NCI-H748 treated with DMSO at 0.1 percent for 48 hours (cell line): ENCODE measurements at regions not wholly inside any gene's neighbourhood (a gene's known extent, or its start where the extent isn't known, plus 50 kb on each side); places are given as distances from the start of the nearest gene placed in this dataset.

Source experiments
- DNase-seq: peaks from one replicate; lab custom pipeline; 2025; lab: John Stamatoyannopoulos, UW

GRCh38 chr6:22027040-22027725, 269.7 kb downstream of the PRL start:
- DNase-seq: no peak

DNA sequence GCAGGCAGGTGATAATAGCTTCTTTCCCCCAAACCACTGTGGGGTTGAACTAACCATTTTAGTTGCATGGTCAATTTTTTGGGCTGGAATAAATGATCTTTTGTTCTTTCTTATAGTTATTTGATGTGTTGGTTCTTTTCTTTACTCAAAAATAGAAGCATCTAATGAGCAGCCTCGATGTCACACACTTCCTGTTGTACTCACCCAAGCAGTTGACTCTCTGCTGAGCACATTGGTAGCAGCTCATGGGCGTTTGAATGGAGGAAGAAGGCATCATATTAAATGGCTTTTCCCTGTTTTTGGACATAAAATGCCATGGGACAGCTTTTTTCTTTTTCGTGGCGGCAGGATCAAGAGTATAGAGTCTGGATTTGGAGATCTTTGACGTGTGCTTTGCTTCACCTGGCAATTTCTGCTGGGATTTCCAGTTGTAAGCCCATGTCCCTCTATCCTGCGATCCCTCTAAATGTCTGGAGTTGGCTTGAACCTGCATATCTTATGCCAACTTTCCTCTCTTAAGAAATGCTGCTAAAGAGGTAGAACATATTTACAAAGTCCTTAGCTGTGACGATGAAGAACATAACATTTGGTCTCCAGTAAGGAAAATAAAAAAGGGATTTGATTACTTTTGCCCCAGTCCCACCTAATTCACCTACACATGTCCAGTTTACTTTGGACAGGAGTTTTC, 268.3 kb downstream of the PRL start:
- DNase-seq: no peak

DNA sequence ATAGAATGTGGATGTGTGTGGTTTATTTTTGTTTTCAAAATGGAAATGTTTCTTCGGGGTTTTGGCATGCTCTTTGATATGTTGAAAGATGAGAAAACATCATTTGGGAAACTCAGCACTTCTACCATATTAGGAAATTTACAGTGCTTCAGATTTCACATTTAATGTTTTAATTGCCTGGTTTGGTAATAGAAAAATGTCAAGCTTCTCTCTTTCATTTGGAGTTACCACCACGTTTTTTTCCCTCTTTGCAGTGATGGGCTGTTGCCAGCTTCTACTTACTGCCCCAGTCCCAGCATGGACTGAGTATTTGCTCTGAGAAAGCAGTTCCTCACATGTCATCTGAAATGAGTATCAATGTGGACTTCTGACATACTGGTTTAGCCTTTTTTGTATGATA, 267.7 kb downstream of the PRL start:
- DNase-seq: no peak

GRCh38 chr6:22030730-22031619, 265.9 kb downstream of the PRL start:
- no peak for DNase-seq

DNA sequence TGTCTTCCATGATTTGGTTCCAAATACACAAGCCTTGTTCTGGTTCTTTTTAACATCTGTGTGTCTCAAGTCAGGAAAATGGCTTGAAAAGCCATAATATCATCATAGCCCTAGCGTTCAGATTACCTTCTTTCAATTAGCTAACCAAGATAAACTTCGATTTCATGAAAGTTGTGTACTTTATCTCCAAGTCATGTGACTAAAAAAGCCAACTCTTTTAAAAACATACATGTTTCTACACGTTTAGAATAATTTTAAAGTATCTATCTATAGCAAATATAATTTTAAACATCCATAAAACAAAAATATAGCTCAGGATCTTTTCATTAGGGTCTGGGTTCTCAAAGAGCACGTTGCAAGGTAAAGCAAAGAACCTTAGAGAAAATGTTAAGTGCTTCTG, 261.1 kb downstream of the PRL start:
- DNase-seq: no peak

DNA sequence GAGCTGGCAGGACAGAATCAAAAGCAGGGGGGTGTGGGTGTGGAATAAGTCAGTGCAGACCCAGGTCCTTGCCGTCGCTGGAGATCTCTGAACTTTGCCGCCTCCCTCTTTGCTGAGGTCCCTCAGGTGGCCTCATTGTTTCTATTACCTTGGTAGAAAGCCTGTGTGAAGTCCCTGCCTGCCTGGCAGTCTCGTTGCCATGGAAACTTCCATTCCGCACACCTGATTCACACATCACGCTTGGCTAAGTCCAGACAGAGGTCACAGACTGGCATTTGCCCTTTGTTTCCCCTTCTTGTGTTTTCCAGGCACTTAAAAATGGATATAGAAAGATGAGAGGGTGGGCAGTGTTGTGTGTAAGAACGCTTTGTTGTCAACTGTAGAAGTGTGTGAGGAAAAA, 260.6 kb downstream of the PRL start:
- DNase-seq: peak; percentile 89

DNA sequence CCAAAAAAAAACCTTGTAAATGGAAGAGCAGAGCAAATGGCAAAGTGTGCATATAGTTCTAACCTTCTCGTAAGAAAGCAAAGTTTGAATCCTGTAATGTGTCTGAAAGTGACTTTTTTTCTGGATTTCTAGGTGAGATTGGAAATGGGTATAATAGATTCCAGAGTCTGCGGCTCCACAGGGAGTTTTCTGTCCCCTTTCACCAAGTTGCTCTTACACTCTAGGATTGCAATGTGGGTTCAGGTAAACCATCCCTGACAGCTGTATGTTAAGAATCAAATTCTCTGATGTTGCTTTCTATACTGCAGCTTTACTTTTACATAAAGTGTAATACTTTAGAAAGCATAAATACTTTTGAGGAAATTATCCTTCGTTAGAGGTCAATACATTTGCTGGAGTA, 260.1 kb downstream of the PRL start:
- no peak for DNase-seq

GRCh38 chr6:22041797-22042480, 254.9 kb downstream of the PRL start:
- DNase-seq: no peak

DNA sequence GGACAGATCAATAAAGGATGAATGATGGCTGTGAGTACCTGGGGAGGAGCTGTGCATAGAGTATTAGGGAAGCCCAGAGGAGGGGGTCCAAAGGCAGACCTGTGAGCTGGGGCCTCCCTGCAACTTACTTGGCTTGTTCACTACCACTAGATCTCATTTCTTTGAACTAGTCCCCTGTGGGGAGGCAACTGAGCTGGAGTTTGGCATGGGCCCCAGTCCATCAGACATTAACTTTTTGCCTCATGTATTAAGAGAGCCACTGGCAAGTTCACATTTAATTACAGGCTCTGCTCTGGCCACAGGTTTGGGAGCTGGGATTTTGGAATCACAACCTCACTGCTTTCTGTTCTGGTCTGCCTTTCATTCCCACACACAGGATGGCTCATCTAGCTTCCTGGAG, 254.1 kb downstream of the PRL start:
- DNase-seq: no peak

DNA sequence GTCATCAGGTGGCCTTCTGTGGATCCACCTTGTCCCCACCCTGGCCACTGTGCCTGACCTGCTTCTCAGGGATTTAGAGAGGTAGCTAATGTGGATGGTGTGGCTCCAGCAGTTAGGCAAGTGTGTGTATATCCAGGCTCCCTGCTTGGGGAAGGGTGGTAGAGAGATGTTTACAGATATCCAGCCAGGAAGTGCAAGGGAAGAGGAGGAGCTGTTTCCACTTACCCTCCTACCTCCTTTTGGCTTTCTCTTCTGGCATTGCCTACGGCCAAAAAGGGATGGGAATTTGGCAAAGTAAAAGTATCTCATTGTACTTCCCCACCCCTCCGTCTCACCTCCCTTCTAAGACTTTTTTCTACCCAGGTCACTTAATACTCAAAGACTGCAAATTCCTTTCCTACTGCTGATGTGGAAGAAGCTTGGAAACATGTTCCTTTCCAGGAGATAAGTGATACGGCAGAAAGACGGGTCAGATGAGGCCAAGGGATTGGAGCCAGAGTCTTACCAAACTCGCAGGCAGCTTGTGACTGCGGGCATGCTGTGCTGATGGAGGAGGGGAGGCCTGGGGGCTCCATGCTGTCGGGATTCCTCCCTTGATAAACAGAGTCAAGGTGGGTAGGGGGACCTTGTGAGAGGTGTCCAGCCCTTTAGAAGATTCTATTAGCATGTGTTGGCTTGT, 253.4 kb downstream of the PRL start:
- no peak for DNase-seq

DNA sequence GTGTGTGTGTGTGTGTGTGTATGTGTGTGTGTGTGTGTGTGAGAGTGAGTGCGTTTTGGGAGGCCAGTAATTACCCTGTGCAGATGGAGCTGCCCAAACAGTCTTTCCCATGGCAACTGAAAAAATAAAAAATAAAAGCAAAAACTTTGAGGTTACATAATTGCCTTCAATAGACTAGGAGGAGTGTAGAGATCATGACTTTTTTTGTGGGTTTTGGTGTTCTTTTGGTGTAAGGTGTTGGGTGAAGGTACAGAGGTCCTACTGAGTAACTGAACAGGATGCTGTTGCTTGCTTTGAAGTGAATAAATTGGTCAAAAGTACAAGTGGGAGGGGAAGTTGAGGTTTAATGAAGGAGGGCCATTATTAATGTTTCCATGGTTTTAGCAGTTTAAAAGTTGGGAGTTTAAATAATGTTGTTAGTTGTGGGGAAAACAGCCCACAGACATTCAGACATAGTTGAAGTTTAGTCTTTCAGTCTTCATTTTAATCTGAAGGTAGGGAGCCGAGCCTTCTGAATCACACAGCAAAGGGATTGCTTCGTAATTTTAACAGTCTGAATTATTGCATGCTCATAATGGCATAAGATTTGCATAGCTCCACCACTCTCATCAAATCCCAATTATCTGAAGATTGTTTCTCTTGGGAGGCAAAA, 251.4 kb downstream of the PRL start:
- no peak for DNase-seq

DNA sequence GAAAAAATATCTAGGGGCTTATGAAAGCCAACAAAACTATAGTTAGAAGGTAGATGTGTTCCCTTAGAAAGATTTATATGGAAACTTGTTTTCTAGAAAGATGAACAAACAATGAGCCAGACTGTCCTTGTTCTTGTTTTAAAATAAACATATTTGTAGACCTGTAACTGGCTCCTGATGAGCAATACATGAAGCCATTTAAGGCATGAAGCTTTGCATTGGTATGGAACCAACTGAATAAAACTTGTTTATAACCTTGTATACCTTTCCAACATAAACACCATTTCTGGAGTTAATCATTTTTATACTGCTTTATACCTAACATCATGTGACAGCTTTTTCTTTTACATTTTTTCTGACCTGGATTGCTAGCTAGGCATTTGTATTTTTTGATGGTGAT, 247.8 kb downstream of the PRL start:
- no peak for DNase-seq

DNA sequence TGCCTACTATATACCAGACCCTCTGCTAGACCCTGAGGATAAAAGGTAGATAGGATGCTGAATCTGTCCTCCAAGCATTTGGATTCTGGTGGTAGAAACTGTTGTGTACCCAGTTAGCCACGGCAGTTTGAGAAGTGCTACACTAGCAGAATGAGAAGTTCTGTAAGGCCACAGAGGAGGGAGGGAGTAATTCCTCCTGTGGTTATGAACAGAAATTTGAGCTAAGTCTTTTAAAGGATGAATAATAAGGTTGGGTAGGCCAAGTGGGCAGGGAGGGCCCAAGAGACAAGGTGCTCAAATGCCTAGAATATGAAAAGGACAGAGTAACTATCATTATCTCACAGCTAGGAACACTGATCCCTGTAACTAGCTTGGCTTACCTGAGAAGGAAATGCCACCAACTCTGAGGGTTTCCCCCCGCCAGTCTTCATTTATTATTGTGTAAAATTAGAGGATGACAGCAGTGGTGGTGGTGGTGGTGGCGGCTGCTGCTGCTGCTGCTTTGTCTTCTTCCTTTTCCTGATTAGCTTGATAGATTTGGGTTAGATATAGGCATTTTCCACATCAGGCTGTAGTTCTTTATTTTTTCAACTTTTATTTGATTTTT, 243.3 kb downstream of the PRL start:
- no peak for DNase-seq

DNA sequence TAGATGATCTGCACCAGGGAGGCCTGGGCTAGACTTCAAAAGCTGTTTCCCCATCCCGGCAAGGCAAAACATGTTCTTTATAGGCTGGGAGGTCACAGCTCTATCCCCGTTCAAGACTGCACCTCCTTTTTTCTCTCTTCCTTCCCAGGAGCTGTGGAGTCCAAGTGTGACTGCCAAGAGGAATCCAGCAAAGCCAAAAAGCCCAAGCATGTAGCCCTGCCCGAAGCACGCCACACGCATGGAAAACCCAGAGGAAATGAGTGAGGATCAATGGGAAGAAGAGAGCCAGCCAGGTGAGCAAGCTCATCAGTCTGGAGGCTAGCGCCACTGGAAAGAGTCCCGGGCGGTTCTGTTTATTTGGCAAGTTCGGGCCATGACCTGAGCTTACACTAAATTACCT, 240.4 kb downstream of the PRL start:
- DNase-seq: no peak

DNA sequence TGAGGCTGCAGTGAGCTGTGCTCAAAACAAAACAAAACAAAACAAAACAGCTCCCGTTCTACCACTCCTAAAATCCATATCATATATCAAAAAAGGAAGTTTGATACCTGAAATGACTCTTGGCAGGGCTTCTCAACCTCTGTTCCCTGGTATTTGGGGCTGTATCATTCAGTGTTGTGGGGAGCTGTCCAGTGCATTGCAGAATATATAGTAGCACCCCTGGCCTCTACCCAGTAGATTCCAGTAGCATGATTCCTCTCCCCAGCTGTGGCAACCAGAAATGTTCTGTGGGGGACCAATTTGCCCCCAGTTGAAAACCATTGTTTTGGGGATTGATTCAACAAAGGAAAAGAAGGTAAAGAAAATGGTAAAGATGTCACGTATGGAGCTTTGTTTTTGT, 238.9 kb downstream of the PRL start:
- no peak for DNase-seq

DNA sequence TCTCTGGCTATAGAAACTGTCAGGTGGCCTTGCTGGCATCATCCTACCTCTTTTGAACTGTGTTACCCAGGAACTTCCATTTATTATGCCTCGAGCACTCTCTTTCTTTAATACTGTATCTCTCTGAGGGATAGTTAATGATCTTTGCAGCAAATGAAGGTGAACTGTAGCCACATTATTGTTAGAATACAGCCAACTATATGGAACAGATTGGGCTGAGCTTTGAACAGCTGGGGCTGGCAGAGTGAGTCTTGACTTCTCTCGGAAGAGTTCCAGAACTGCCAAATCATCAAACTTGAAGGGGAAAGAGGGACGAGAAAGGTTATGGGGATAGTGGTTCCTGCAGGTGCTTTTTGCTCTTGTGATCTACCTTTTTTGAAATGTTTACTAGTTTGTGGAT, 237.7 kb downstream of the PRL start:
- DNase-seq: no peak

DNA sequence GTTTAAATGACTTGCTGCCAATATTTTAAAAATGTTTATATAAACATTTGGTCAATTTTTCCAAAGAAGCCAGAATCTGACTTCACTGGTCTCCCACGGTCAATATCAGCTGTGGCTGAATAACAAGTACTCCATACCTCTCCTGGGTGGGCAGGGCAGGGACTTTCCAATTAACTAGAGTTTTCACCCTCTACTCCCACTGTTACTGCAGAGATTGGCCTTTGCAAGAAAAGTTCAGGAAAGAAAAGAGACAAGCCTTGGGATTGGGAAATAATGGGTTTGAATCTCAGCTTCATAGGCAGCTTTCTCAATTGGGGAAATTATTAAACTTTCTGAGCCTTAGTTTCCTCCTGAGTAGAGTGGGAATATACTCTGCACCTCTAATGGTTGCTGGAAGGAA, 236.9 kb downstream of the PRL start:
- no peak for DNase-seq

- no peak for DNase-seq
Measured at GRCh38 chr6:22062807-22063408, 233.9 kb downstream of the PRL start.

GRCh38 chr6:22064558-22064957, 232.3 kb downstream of the PRL start:
- DNase-seq: no peak

DNA sequence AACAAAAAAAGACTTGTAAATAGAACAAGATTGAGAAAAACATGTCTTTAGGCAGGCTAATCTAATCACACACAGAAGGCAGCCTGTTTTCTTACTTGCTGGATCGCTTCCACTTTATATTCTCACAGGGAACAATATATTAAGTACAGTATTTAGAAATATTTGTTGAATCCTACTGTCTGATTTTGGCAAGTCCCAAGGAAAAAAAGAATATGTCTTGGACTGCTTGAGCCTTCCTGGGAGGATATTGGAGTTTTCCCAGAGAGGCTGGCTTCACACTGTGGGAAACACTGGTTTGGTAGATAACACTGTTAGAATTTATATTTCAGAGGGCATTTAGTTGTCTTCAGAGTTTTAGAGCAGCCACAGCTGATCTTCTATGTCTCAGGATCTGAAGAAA, 229.7 kb downstream of the PRL start:
- DNase-seq: no peak
